Transverse colon (tissue), 4 donors: ENCODE measurements at regions not wholly inside any gene's neighbourhood (a gene's known extent, or its start where the extent isn't known, plus 50 kb on each side); places are given as distances from the start of the nearest gene placed in this dataset.

Experiments
- CTCF ChIP-seq, 5 experiments: fragments of 200-600 bp in 3 of 5; fragments of 450-650 bp in 2 of 5; sonication (generic) in 3 of 5; IDR thresholded peaks; 1 replicate in 2 of 5; 2 replicates in 3 of 5; pipeline ENCODE4 v1.5.1; 2016 to 2017; ENCODE audit warnings: antibody characterized with exemption in 5 of 5, inconsistent platforms in 3 of 5, mild to moderate bottlenecking in 2 of 5, moderate library complexity in 1 of 5
- EP300 ChIP-seq: sonication (generic); formaldehyde crosslinking; IDR thresholded peaks from one replicate; pipeline ENCODE4 v1.6.1; 2017; ENCODE audit warnings: antibody characterized with exemption, low read depth
- POLR2A ChIP-seq: fragments of 450-650 bp; IDR thresholded peaks from one replicate; pipeline ENCODE4 v1.6.1; 2016; ENCODE audit warnings: antibody characterized with exemption, mild to moderate bottlenecking, moderate library complexity
- POLR2AphosphoS5 ChIP-seq, 3 donors: sonication (generic); formaldehyde crosslinking; IDR thresholded peaks; one replicate each; pipeline ENCODE4 v1.6.1; 2016; ENCODE audit warnings: antibody characterized with exemption in 3 of 3

- TF ChIP-seq CTCF (IDR thresholded peaks at IDR 0.05) (no peak), EP300 (no peak), POLR2A (no peak), POLR2AphosphoS5 (IDR thresholded peaks at IDR 0.05) (no peak)
Observed at GRCh38 chr19:30906871-30907270, 442.4 kb downstream of the TSHZ3 start.
